GM13976 (cell line): ENCODE measurements at regions not wholly inside any gene's neighbourhood (a gene's known extent, or its start where the extent isn't known, plus 50 kb on each side); places are given as distances from the start of the nearest gene placed in this dataset.

Experiments used
- DNase-seq: peaks from one replicate; pipeline ENCODE4 v3.0.0; 2012; ENCODE audit warnings: low spot score
- in situ Hi-C: fragments of 300-500 bp; cut with MboI; formaldehyde crosslinking; loops from one replicate; pipeline ENCODE4 v1.12.0; 2022; ENCODE audit warnings: low sequenced_read_pairs, mixed read lengths, inconsistent platforms; ENCODE audit not compliant: unreplicated experiment
- TF ChIP-seq, protein P1 (sequence below): IDR thresholded peaks from 2 replicates; pipeline ENCODE4 v1.5.1; 2012; ENCODE audit warnings: borderline replicate concordance, mild to moderate bottlenecking; ENCODE audit not compliant: insufficient read depth; ENCODE audit errors: extremely low read depth, missing control alignments, control extremely low read depth

DNA sequence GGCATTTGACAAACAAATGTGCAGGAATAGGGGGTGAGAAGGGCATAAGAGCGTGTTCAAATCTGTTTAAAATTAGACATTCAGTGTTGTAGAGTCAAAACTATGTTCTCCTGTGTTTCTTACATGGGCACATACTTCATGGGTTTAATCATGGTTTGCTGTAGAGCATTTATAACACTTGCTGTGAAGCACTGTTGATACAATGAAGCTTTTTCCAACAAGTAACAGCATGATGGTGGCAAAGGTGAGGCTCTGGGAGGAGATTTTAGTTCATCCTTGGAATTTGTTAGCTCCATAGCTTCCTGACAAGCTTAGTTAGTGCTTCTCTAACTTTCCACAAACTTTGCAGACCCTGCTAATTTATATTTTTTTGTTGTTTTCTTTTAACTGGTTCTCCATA lies 900.7 kb downstream of the TFAP2A start:
- no peak for DNase-seq
- TF ChIP-seq, protein P1, sequence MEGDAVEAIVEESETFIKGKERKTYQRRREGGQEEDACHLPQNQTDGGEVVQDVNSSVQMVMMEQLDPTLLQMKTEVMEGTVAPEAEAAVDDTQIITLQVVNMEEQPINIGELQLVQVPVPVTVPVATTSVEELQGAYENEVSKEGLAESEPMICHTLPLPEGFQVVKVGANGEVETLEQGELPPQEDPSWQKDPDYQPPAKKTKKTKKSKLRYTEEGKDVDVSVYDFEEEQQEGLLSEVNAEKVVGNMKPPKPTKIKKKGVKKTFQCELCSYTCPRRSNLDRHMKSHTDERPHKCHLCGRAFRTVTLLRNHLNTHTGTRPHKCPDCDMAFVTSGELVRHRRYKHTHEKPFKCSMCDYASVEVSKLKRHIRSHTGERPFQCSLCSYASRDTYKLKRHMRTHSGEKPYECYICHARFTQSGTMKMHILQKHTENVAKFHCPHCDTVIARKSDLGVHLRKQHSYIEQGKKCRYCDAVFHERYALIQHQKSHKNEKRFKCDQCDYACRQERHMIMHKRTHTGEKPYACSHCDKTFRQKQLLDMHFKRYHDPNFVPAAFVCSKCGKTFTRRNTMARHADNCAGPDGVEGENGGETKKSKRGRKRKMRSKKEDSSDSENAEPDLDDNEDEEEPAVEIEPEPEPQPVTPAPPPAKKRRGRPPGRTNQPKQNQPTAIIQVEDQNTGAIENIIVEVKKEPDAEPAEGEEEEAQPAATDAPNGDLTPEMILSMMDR, result no peak
- in situ Hi-C loops, result no loop called here

DNA sequence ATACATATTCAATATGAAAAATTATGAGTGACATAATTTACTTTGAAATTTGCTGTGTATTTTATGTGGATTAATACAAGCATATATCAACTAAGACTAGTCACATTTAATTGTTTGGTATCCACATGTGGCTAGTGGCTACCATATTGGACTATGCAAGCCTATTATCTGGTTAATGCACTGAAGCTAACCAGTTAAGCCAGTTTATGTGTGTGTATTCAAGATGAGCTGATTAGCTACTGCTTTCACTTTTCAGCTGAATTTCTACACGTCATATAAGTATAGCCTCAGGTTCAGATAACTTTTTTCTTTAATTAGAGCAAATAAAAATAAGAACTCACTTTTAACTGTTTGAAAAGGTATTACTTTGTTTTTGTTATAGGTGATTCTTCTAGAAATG lies 903.7 kb downstream of the TFAP2A start:
- DNase-seq, result no peak
- in situ Hi-C loops, result no loop called here
- TF ChIP-seq, protein P1, result no peak

DNA sequence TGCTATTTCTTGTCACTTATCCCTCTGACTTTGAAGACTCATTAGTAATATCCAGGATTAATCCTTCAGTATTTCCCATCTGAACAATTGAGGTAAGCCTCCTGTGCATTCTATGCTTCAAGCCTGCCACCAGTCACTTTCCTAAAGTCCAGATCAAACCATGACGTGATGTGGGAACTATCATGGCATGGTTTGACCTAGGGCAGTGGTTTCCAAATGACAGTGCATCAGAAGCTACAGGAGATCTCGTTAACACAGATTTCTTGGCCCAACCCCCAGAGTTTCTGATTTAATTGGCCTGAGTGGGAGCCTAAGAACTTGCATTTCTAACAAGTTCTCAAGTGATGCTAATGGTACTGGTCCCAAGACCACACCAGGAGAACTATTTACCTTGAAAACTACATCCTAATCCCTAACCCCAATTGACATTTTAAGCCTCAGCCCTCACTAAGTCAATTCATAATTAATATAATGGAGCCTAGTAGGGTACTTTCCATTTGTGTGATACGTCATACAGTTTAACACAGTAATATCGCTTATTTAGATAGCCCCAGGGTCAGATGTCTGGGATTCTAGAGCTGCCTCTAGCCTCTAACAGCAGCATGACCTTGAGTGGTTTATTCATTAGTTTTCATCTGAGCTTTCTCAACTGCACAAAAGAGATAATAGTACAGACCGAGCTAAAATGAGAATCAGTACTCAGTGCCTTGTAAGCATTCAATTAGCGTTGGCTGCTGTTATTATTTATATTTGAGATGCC lies 907.6 kb downstream of the TFAP2A start:
- TF ChIP-seq, protein P1, result no peak
- no peak for DNase-seq
- in situ Hi-C loops, result no loop called here

DNA sequence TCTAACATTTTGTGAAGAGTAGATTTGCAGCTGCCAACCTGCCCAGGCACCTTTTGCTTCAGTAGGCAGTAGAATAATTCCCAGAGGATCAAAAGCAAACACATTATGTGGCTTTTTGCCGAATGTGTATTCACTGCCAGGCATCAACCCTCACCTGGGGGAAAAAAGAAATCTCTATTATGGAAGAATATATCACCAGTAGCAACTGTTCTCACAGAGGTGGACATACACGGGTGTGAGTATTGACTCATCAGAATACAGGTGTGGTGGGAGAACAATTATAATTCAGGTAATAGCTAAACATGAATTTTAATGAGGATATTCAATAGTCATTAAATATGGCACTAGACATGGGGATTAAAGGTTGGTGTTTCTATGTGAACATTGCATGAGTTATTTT lies 910.7 kb downstream of the TFAP2A start:
- TF ChIP-seq, protein P1, result no peak
- no peak for DNase-seq
- in situ Hi-C loops, result no loop called here

DNA sequence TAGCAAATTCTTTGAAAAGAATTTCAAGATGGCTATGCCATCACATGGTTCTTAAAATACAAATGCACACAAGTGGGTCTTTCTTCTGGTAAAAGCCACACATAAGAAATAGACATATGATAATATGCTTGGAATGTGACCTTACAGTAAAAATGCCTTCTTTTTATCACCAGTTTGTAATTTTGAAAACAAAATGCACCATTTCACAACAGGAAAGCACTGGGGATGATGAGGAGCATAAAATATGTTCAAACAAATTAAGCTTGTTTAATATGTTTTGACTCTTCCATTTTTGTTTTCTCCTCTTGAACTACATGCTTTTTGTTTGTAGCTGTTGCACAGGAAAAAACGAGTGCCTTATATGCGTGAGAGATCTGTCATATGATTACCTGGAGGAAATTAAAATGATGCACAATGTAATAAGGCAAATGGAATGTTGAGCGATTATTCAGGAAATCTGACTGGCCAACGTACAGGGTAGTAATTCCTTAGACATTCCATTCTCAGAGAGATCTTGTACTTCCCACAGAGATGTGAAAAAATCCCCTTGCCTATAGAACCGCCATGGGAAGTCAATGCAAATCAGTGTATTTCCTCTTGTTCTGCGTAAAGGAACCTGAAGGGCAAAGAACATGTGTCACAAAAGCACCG lies 911.6 kb downstream of the TFAP2A start:
- no peak for DNase-seq
- TF ChIP-seq, protein P1, result no peak
- in situ Hi-C loops, result no loop called here

DNA sequence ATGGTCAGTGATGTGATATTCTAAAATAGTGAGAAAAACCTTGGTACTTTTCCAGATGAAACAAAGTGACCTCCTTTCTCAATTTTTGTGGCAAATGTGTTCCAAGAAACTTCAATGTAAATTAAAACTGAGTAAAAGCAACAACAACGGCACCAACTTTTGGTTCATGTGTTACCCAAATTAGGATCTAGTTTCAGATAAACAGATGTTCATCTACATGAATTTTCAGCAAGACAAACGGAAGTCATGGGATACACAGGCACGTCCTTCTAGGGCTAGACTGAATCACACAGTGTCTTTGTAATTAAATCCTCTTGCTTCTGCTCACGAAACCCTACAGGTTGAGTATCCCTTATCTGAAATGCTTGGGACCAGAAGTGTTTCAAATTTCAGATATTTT lies 915.2 kb downstream of the TFAP2A start:
- in situ Hi-C loops, result no loop called here
- DNase-seq, result no peak
- TF ChIP-seq, protein P1, result no peak

DNA sequence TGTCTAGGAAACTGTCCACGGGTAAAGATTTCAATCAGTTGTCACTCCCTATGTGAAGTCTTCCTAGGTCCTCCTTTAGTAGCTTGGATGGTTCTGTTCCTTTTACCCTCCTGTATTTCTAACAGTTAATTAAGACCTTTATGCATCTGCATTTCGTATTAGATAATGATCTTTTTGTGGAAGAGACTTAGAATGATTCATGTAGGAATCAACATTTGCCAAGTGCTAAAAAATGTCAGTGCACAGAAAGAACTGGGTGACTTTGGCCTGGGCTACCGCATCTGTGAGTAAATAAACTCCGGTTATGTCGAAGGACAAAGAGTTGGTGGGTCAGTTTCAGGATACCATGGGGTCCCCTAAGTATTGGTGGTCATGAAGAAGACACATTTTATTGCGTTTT lies 918.0 kb downstream of the TFAP2A start:
- in situ Hi-C loops, result no loop called here
- DNase-seq, result no peak
- TF ChIP-seq, protein P1, result no peak
